ENCODE measurements at regions not wholly inside any gene's neighbourhood (a gene's known extent, or its start where the extent isn't known, plus 50 kb on each side); places are given as distances from the start of the nearest gene placed in this dataset.

GRCh38 chr4:183825346-183825745 is 79.8 kb upstream of the STOX2 start:
- Mint-ChIP-seq H3K4me3 (ENCODE audit: low read depth) (no peak overlapping the region), H3K27ac (no peak overlapping the region), H3K36me3 (ENCODE audit: insufficient read depth) (peaks cover 4% of the 10 kb centered on the region), H3K9me3 (ENCODE audit: low read depth) (no peaks in the 10 kb centered on the region), H3K4me1 (ENCODE audit: low read depth) (peaks cover 19% of the 10 kb centered on the region), H3K27me3 (no peaks in the 10 kb centered on the region)
- TF ChIP-seq CTCF (IDR thresholded peaks at IDR 0.05; ENCODE audit: unreplicated experiment): no peak
- no peak for DNase-seq (ENCODE audit: low spot score, unreplicated experiment)

- peaks cover 27% of the 10 kb centered on the region for H3K4me1 Mint-ChIP-seq (ENCODE audit: low read depth)
Measured at GRCh38 chr4:183826461-183826860, 78.6 kb upstream of the STOX2 start.

GRCh38 chr4:183828125-183828524 is 77.0 kb upstream of the STOX2 start:
- Mint-ChIP-seq H3K9me3 (ENCODE audit: low read depth) (no peaks in the 10 kb centered on the region), H3K27ac (no peak overlapping the region), H3K4me3 (ENCODE audit: low read depth) (no peak overlapping the region), H3K27me3 (no peaks in the 10 kb centered on the region), H3K4me1 (ENCODE audit: low read depth) (peaks cover 27% of the 10 kb centered on the region), H3K36me3 (ENCODE audit: insufficient read depth) (peaks cover 1% of the 10 kb centered on the region)
- DNase-seq (ENCODE audit: low spot score, unreplicated experiment): no peak
- no peak for TF ChIP-seq CTCF (IDR thresholded peaks at IDR 0.05; ENCODE audit: unreplicated experiment)

More at GRCh38 chr4:183826461-183826860, 78.6 kb upstream of the STOX2 start:
- no peaks in the 10 kb centered on the region for H3K9me3 Mint-ChIP-seq (ENCODE audit: low read depth)
- no peak overlapping the region for H3K4me3 Mint-ChIP-seq (ENCODE audit: low read depth)
- no peak for TF ChIP-seq CTCF (IDR thresholded peaks at IDR 0.05; ENCODE audit: unreplicated experiment)
- no peak for DNase-seq (ENCODE audit: low spot score, unreplicated experiment)
- H3K27ac Mint-ChIP-seq: no peak overlapping the region
- H3K27me3 Mint-ChIP-seq: no peaks in the 10 kb centered on the region
- H3K36me3 Mint-ChIP-seq (ENCODE audit: insufficient read depth): peaks cover 4% of the 10 kb centered on the region

GRCh38 chr4:183828839-183829238 is 76.3 kb upstream of the STOX2 start:
- TF ChIP-seq CTCF (IDR thresholded peaks at IDR 0.05; ENCODE audit: unreplicated experiment): no peak
- no peaks in the 10 kb centered on the region for H3K27me3 Mint-ChIP-seq
- peaks cover 27% of the 10 kb centered on the region for H3K4me1 Mint-ChIP-seq (ENCODE audit: low read depth)
- no peak overlapping the region for H3K27ac Mint-ChIP-seq
- H3K9me3 Mint-ChIP-seq (ENCODE audit: low read depth): no peaks in the 10 kb centered on the region
- no peak overlapping the region for H3K4me3 Mint-ChIP-seq (ENCODE audit: low read depth)
- H3K36me3 Mint-ChIP-seq (ENCODE audit: insufficient read depth): peaks cover 1% of the 10 kb centered on the region
- no peak for DNase-seq (ENCODE audit: low spot score, unreplicated experiment)

GRCh38 chr4:183830438-183830985 is 74.6 kb upstream of the STOX2 start:
- Mint-ChIP-seq H3K27me3 (no peaks in the 10 kb centered on the region), H3K36me3 (ENCODE audit: insufficient read depth) (peaks cover 5% of the 10 kb centered on the region), H3K27ac (peak overlapping the region; percentile 80)

More at GRCh38 chr4:183830438-183830985, 74.6 kb upstream of the STOX2 start:
- Mint-ChIP-seq H3K4me3 (ENCODE audit: low read depth) (peak overlapping the region; percentile 36), H3K4me1 (ENCODE audit: low read depth) (peaks cover 27% of the 10 kb centered on the region), H3K9me3 (ENCODE audit: low read depth) (no peaks in the 10 kb centered on the region)
- no peak for DNase-seq (ENCODE audit: low spot score, unreplicated experiment)
- no peak for TF ChIP-seq CTCF (IDR thresholded peaks at IDR 0.05; ENCODE audit: unreplicated experiment)

Measured in progenitor cell of endocrine pancreas (in vitro differentiated cells).